GM21360 (cell line): ENCODE measurements at regions not wholly inside any gene's neighbourhood (a gene's known extent, or its start where the extent isn't known, plus 50 kb on each side); places are given as distances from the start of the nearest gene placed in this dataset.

Experiments
- ATAC-seq: cut with Tn5 transposase; IDR thresholded peaks from one replicate; pipeline ENCODE4 v1.9.1; 2021; ENCODE audit warnings: mild to moderate bottlenecking, moderate library complexity; ENCODE audit not compliant: unreplicated experiment

GRCh38 chr4:33566649-33567048, 2677.7 kb downstream of the ARAP2 start:
- ATAC-seq: no peak

- no peak for ATAC-seq
These were observed 2666.5 kb downstream of the ARAP2 start for GRCh38 chr4:33577791-33578190.

GRCh38 chr4:33579951-33580350, 2664.4 kb downstream of the ARAP2 start:
- no peak for ATAC-seq

GRCh38 chr4:33592701-33593100, 2651.6 kb downstream of the ARAP2 start:
- no peak for ATAC-seq

- no peak for ATAC-seq
These were observed 2637.4 kb downstream of the ARAP2 start for GRCh38 chr4:33606951-33607350.

GRCh38 chr4:33616121-33616520, 2628.2 kb downstream of the ARAP2 start:
- ATAC-seq: no peak

- ATAC-seq: no peak
These were observed 2618.6 kb downstream of the ARAP2 start for GRCh38 chr4:33625748-33626147.

GRCh38 chr4:33626221-33626620, 2618.1 kb downstream of the ARAP2 start:
- ATAC-seq: no peak

- ATAC-seq: no peak
These were observed 2616.0 kb downstream of the ARAP2 start for GRCh38 chr4:33628296-33628695.

GRCh38 chr4:33649015-33649414, 2595.3 kb downstream of the ARAP2 start:
- no peak for ATAC-seq

- ATAC-seq: no peak
These were observed 2594.8 kb downstream of the ARAP2 start for GRCh38 chr4:33649471-33649870.

GRCh38 chr4:33650036-33650435, 2594.3 kb downstream of the ARAP2 start:
- ATAC-seq: no peak

GRCh38 chr4:33658971-33659370, 2585.3 kb downstream of the ARAP2 start:
- ATAC-seq: no peak

- ATAC-seq: no peak
These were observed 2582.7 kb downstream of the ARAP2 start for GRCh38 chr4:33661636-33662035.

GRCh38 chr4:33685939-33686338, 2558.4 kb downstream of the ARAP2 start:
- ATAC-seq: no peak

GRCh38 chr4:33696041-33696440, 2548.3 kb downstream of the ARAP2 start:
- no peak for ATAC-seq

GRCh38 chr4:33696586-33696985, 2547.7 kb downstream of the ARAP2 start:
- no peak for ATAC-seq

GRCh38 chr4:33709247-33709646, 2535.1 kb downstream of the ARAP2 start:
- no peak for ATAC-seq

GRCh38 chr4:33711826-33712225, 2532.5 kb downstream of the ARAP2 start:
- no peak for ATAC-seq

- no peak for ATAC-seq
These were observed 2529.3 kb downstream of the ARAP2 start for GRCh38 chr4:33714971-33715370.

GRCh38 chr4:33715841-33716395, 2528.4 kb downstream of the ARAP2 start:
- ATAC-seq: no peak

- no peak for ATAC-seq
These were observed 2522.1 kb downstream of the ARAP2 start for GRCh38 chr4:33722254-33722653.

GRCh38 chr4:33722800-33723516, 2521.4 kb downstream of the ARAP2 start:
- no peak for ATAC-seq
